ENCODE measurements at regions not wholly inside any gene's neighbourhood (a gene's known extent, or its start where the extent isn't known, plus 50 kb on each side); places are given as distances from the start of the nearest gene placed in this dataset.

DNA sequence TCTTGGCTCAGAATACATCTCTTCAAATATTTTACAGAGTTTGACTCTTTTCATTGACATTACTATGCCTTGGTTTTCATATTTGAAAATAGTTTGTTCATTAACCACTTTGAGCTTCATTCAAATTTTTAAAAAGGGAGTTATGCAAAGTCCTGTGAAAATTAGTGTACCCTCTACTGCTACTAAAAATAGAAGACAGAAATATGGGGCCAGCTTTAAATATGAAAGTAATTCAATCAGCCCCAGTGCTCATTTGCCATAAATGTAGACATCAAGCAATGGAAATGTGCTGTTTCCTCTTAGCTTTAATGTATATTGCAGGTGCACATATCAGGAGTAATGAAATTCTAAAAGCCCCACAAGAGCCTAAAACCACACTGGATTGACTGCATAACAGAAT lies 218.7 kb downstream of the SPATA18 start:
- Mint-ChIP-seq H3K4me3 (ENCODE audit: low read depth, unreplicated experiment) (no peak overlapping the region), H3K36me3 (ENCODE audit: insufficient read depth, unreplicated experiment) (no peaks in the 10 kb centered on the region), H3K9me3 (ENCODE audit: low read depth, unreplicated experiment) (no peaks in the 10 kb centered on the region), H3K27ac (ENCODE audit: unreplicated experiment) (no peak overlapping the region), H3K4me1 (ENCODE audit: low read depth, unreplicated experiment) (peaks cover 10% of the 10 kb centered on the region), H3K27me3 (ENCODE audit: unreplicated experiment) (peaks cover 17% of the 10 kb centered on the region)
- intact Hi-C loops (cut with micrococcal nuclease; ENCODE audit: unreplicated experiment) = no loop called here
- TF ChIP-seq, protein P1, sequence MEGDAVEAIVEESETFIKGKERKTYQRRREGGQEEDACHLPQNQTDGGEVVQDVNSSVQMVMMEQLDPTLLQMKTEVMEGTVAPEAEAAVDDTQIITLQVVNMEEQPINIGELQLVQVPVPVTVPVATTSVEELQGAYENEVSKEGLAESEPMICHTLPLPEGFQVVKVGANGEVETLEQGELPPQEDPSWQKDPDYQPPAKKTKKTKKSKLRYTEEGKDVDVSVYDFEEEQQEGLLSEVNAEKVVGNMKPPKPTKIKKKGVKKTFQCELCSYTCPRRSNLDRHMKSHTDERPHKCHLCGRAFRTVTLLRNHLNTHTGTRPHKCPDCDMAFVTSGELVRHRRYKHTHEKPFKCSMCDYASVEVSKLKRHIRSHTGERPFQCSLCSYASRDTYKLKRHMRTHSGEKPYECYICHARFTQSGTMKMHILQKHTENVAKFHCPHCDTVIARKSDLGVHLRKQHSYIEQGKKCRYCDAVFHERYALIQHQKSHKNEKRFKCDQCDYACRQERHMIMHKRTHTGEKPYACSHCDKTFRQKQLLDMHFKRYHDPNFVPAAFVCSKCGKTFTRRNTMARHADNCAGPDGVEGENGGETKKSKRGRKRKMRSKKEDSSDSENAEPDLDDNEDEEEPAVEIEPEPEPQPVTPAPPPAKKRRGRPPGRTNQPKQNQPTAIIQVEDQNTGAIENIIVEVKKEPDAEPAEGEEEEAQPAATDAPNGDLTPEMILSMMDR (IDR thresholded peaks at IDR 0.05; ENCODE audit: unreplicated experiment) = no peak
- no peak for DNase-seq
- CTCF ChIA-PET = no interaction called here
- BruUV-seq (replicated peaks) = no TSS peak

DNA sequence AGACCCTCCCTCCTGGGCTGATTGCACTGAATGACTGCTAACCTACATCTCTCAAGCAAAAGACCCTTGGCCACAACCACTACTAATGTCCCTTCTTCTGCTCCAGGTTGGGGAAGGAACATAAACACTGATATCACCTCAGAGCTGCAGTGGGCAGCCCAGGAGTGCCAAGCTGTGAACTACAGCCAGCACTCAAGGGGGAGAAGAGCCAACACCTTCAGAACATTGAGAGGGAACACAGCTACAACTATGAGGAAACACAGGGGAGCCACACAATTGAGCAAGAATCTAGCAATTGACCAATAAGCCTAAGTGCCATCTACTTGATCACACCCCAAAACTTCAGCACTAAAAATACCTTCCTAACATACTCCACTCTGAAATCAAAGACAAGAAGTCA lies 222.8 kb downstream of the SPATA18 start:
- TF ChIP-seq, protein P1 (IDR thresholded peaks at IDR 0.05; ENCODE audit: unreplicated experiment) = no peak
- Mint-ChIP-seq H3K9me3 (ENCODE audit: low read depth, unreplicated experiment) (no peaks in the 10 kb centered on the region), H3K4me3 (ENCODE audit: low read depth, unreplicated experiment) (no peak overlapping the region), H3K4me1 (ENCODE audit: low read depth, unreplicated experiment) (no peaks in the 10 kb centered on the region), H3K36me3 (ENCODE audit: insufficient read depth, unreplicated experiment) (no peaks in the 10 kb centered on the region), H3K27ac (ENCODE audit: unreplicated experiment) (no peak overlapping the region), H3K27me3 (ENCODE audit: unreplicated experiment) (no peaks in the 10 kb centered on the region)
- BruUV-seq (replicated peaks) = no TSS peak
- CTCF ChIA-PET = no interaction called here
- DNase-seq = no peak
- intact Hi-C loops (cut with micrococcal nuclease; ENCODE audit: unreplicated experiment) = no loop called here

DNA sequence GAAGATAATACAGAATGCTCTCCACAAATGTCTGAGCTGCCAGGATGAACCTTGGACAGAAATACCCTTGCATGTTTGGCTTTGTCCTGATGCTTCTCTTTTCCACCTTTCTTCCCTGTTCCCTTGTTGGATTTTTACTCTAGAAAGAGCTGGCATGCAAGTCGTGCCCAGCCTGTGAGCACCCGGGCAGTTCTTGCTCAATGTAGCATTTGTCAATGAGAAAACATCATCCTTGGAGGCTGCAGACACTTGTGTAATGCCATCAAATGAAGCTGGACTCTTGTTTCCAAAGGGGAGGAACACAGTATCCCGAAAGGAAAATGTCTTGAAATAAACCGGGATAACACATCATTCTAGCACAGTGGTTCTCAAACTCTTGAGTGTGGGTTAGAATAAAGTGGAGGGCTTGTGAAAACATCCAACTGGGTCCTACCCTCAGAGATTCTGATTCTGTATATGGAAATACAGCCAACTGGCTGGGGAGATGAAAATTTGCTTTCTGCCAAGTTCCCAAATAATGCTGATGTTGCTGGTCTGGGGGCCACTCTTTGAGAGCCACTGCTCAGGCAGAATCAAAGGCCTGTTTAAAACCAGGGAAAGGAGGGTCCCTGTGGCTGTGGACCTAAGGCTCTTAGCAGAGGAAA lies 237.2 kb downstream of the SPATA18 start:
- no peak for DNase-seq
- intact Hi-C loops (cut with micrococcal nuclease; ENCODE audit: unreplicated experiment) = no loop called here
- CTCF ChIA-PET = no interaction called here
- no TSS peak for BruUV-seq (replicated peaks)
- Mint-ChIP-seq H3K27me3 (ENCODE audit: unreplicated experiment) (no peaks in the 10 kb centered on the region), H3K4me1 (ENCODE audit: low read depth, unreplicated experiment) (no peaks in the 10 kb centered on the region), H3K36me3 (ENCODE audit: insufficient read depth, unreplicated experiment) (no peaks in the 10 kb centered on the region), H3K4me3 (ENCODE audit: low read depth, unreplicated experiment) (no peak overlapping the region), H3K9me3 (ENCODE audit: low read depth, unreplicated experiment) (no peaks in the 10 kb centered on the region), H3K27ac (ENCODE audit: unreplicated experiment) (no peak overlapping the region)
- TF ChIP-seq, protein P1 (IDR thresholded peaks at IDR 0.05; ENCODE audit: unreplicated experiment) = no peak

DNA sequence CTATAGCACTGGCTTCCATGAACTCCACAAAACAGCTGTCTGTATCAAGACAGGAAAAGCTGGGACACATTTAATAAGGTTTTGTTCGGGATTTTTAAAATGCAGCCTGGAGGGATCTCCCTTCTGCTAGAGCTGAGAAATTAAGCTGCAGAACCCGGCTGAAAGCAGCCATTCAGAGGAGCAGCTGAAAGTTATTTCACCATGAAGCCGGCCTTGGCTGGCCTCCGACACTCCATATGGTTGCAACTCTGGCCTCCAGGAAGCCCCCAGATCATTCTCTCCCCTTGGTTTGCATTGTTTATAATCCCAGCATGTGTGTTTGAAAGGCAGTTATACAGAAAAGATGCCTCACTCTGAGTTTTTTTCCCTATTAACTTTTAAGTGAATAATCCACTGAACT lies 239.4 kb downstream of the SPATA18 start:
- CTCF ChIA-PET = no interaction called here
- DNase-seq = no peak
- H3K9me3 Mint-ChIP-seq (ENCODE audit: low read depth, unreplicated experiment) = no peaks in the 10 kb centered on the region
- no peaks in the 10 kb centered on the region for H3K36me3 Mint-ChIP-seq (ENCODE audit: insufficient read depth, unreplicated experiment)
- H3K27me3 Mint-ChIP-seq (ENCODE audit: unreplicated experiment) = no peaks in the 10 kb centered on the region
- no peak overlapping the region for H3K4me3 Mint-ChIP-seq (ENCODE audit: low read depth, unreplicated experiment)
- no TSS peak for BruUV-seq (replicated peaks)
- TF ChIP-seq, protein P1 (IDR thresholded peaks at IDR 0.05; ENCODE audit: unreplicated experiment) = no peak
- no peak overlapping the region for H3K27ac Mint-ChIP-seq (ENCODE audit: unreplicated experiment)
- intact Hi-C loops (cut with micrococcal nuclease; ENCODE audit: unreplicated experiment) = no loop called here
- no peaks in the 10 kb centered on the region for H3K4me1 Mint-ChIP-seq (ENCODE audit: low read depth, unreplicated experiment)
